A673 (cell line): ENCODE measurements at regions not wholly inside any gene's neighbourhood (a gene's known extent, or its start where the extent isn't known, plus 50 kb on each side); places are given as distances from the start of the nearest gene placed in this dataset.

ENCODE experiments used
- EZH2 ChIP-seq: fragments of 200-600 bp; sonication (generic); IDR thresholded peaks from 2 replicates; pipeline ENCODE4 v1.6.1; 2017; ENCODE audit warnings: borderline replicate concordance, low read depth, mild to moderate bottlenecking, mixed read lengths, antibody characterized with exemption, low read length; ENCODE audit not compliant: poor library complexity, severe bottlenecking
- TF ChIP-seq, protein P1 (sequence below): fragments of 300-800, 200-600 bp; sonication (generic); conservative IDR thresholded peaks from 2 replicates; pipeline ENCODE4 v1.5.1; 2017; ENCODE audit warnings: low read depth, mild to moderate bottlenecking, antibody characterized with exemption, low read length, moderate library complexity, mixed read lengths

DNA sequence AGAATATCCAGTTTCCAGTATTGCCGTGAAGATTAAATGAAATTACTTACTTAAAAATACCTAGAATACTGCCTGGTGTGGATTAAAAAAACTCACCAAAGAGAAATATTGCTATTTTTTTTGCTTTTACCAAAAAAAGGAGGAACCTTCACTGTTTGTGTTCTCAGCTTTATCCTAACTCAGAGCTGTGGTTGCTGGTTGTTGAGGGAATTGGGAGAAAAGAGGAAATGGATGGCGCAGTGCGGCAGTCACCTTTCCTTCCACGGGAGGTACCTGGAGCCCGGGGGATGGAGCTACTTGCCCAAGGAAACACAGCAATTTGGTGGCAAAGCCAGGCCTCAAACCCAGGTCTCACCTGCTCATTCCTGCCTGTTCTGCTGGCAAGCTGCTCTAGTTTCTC is 270.3 kb downstream of the RPLP1 start:
- no peak for TF ChIP-seq EZH2
- TF ChIP-seq, protein P1, sequence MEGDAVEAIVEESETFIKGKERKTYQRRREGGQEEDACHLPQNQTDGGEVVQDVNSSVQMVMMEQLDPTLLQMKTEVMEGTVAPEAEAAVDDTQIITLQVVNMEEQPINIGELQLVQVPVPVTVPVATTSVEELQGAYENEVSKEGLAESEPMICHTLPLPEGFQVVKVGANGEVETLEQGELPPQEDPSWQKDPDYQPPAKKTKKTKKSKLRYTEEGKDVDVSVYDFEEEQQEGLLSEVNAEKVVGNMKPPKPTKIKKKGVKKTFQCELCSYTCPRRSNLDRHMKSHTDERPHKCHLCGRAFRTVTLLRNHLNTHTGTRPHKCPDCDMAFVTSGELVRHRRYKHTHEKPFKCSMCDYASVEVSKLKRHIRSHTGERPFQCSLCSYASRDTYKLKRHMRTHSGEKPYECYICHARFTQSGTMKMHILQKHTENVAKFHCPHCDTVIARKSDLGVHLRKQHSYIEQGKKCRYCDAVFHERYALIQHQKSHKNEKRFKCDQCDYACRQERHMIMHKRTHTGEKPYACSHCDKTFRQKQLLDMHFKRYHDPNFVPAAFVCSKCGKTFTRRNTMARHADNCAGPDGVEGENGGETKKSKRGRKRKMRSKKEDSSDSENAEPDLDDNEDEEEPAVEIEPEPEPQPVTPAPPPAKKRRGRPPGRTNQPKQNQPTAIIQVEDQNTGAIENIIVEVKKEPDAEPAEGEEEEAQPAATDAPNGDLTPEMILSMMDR: no peak
